ENCODE measurements at regions not wholly inside any gene's neighbourhood (a gene's known extent, or its start where the extent isn't known, plus 50 kb on each side); places are given as distances from the start of the nearest gene placed in this dataset.

DNA sequence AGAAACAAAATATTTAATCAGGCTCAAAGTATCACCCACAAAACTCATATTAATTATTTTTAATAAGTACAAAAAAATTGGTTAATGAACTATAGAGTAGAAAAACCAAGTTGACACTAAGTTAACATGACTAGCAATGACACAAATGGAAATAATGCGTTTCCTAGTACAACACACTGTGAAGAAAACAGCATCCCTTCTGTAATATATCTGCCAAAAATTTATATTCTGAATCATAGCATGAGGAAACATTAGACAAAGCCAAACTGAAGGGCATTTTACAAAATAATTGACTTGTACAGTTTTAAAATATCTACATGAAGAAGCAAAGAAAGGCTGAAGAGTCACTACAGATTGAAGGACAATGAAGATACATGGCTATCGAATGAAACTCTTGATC, 477.6 kb upstream of the INTU start:
- Histone ChIP-seq H4K20me1 (ENCODE audit: control insufficient read depth, insufficient read depth, low read length, poor library complexity, severe bottlenecking) (no peaks in the 10 kb centered on the region), H3K27ac (ENCODE audit: low read length in 2 of 2) (no peak overlapping the region), H2AFZ (ENCODE audit: insufficient read depth, low read depth, low read length, poor library complexity, severe bottlenecking) (no peak overlapping the region), H3K9ac (ENCODE audit: low read length) (no peak overlapping the region), H3K9me3 (ENCODE audit: control extremely low read depth in 1 of 3, control insufficient read depth in 2 of 3, insufficient read depth in 1 of 3, low read length in 2 of 3) (no peaks in the 10 kb centered on the region), H3K36me3 (replicated peaks in 1 of 2; ENCODE audit: control extremely low read depth in 1 of 2, control insufficient read depth in 1 of 2, extremely low read depth in 1 of 2, insufficient read depth in 2 of 2, low read length in 1 of 2) (no peaks in the 10 kb centered on the region), H3K79me2 (ENCODE audit: control insufficient read depth, insufficient read depth, low read length) (no peaks in the 10 kb centered on the region), H3K27me3 (replicated peaks in 1 of 4; ENCODE audit: control extremely low read depth in 1 of 4, control insufficient read depth in 3 of 4, insufficient read depth in 4 of 4, low read length in 3 of 4) (no peaks in the 10 kb centered on the region), H3K4me3 (ENCODE audit: control extremely low read depth in 1 of 5, extremely low read depth in 1 of 5, insufficient read depth in 1 of 5, low read depth in 2 of 5, low read length in 4 of 5) (no peak overlapping the region), H3K4me1 (ENCODE audit: control insufficient read depth in 2 of 2, insufficient read depth in 2 of 2, low read length in 2 of 2) (no peaks in the 10 kb centered on the region), H3K4me2 (replicated peaks; ENCODE audit: low read depth, low read length, poor library complexity, severe bottlenecking) (no peak overlapping the region)
- Mint-ChIP-seq H3K4me3 (no peak overlapping the region), H3K4me1 (no peaks in the 10 kb centered on the region), H3K27ac (no peak overlapping the region), H3K27me3 (no peaks in the 10 kb centered on the region), H3K9me3 (ENCODE audit: insufficient read depth) (peaks cover 10% of the 10 kb centered on the region)
- 100% methylated on average over 1 of the region's 2 CpGs for WGBS (ENCODE audit: insufficient coverage)
- intact Hi-C loops (cut with micrococcal nuclease), result no loop called here
- DNase-seq (no peak), ATAC-seq (ENCODE audit: low read depth) (no peak)
- ChIA-PET CTCF (no interaction called here), POLR2A (no interaction called here)
- TF ChIP-seq CTCF (IDR thresholded peaks at IDR 0.05), result no peak
- TF ChIP-seq EZH2 (IDR thresholded peaks at IDR 0.05; ENCODE audit: borderline replicate concordance, insufficient read depth, low read depth, low read length, poor library complexity, severe bottlenecking), result no peak

GRCh38 chr4:127155555-127155954, 477.2 kb upstream of the INTU start:
- no peak overlapping the region for H3K4me3 ChIP-seq (ENCODE audit: control extremely low read depth in 1 of 5, extremely low read depth in 1 of 5, insufficient read depth in 1 of 5, low read depth in 2 of 5, low read length in 4 of 5)
- Mint-ChIP-seq H3K27me3 (no peaks in the 10 kb centered on the region), H3K9me3 (ENCODE audit: insufficient read depth) (peaks cover 10% of the 10 kb centered on the region), H3K27ac (no peak overlapping the region), H3K4me1 (no peaks in the 10 kb centered on the region), H3K4me3 (no peak overlapping the region)
- TF ChIP-seq EZH2 (IDR thresholded peaks at IDR 0.05; ENCODE audit: borderline replicate concordance, insufficient read depth, low read depth, low read length, poor library complexity, severe bottlenecking) (no peak), CTCF (IDR thresholded peaks at IDR 0.05) (no peak)
- ATAC-seq (ENCODE audit: low read depth) (no peak), DNase-seq (no peak)
- POLR2A ChIA-PET, result no interaction called here
- H2AFZ ChIP-seq (ENCODE audit: insufficient read depth, low read depth, low read length, poor library complexity, severe bottlenecking), result no peak overlapping the region
- no peaks in the 10 kb centered on the region for H4K20me1 ChIP-seq (ENCODE audit: control insufficient read depth, insufficient read depth, low read length, poor library complexity, severe bottlenecking)
- H3K9ac ChIP-seq (ENCODE audit: low read length), result no peak overlapping the region
- intact Hi-C loops (cut with micrococcal nuclease), result no loop called here
- no peaks in the 10 kb centered on the region for H3K27me3 ChIP-seq (replicated peaks in 1 of 4; ENCODE audit: control extremely low read depth in 1 of 4, control insufficient read depth in 3 of 4, insufficient read depth in 4 of 4, low read length in 3 of 4)
- CTCF ChIA-PET, result no interaction called here
- no peaks in the 10 kb centered on the region for H3K9me3 ChIP-seq (ENCODE audit: control extremely low read depth in 1 of 3, control insufficient read depth in 2 of 3, insufficient read depth in 1 of 3, low read length in 2 of 3)
- H3K36me3 ChIP-seq (replicated peaks in 1 of 2; ENCODE audit: control extremely low read depth in 1 of 2, control insufficient read depth in 1 of 2, extremely low read depth in 1 of 2, insufficient read depth in 2 of 2, low read length in 1 of 2), result no peaks in the 10 kb centered on the region
- WGBS (ENCODE audit: insufficient coverage), result no CpG with 5 or more reads among the region's 1 CpG
- no peaks in the 10 kb centered on the region for H3K79me2 ChIP-seq (ENCODE audit: control insufficient read depth, insufficient read depth, low read length)
- no peaks in the 10 kb centered on the region for H3K4me1 ChIP-seq (ENCODE audit: control insufficient read depth in 2 of 2, insufficient read depth in 2 of 2, low read length in 2 of 2)
- H3K4me2 ChIP-seq (replicated peaks; ENCODE audit: low read depth, low read length, poor library complexity, severe bottlenecking), result no peak overlapping the region
- no peak overlapping the region for H3K27ac ChIP-seq (ENCODE audit: low read length in 2 of 2)

All from B cell (primary cell).